Stimulated activated CD8-positive, alpha-beta memory T cell treated with anti-CD3 and anti-CD28 coated beads, Interleukin-15, amount 100 ng/mL, for 24 hours (primary cell): ENCODE measurements at regions not wholly inside any gene's neighbourhood (a gene's known extent, or its start where the extent isn't known, plus 50 kb on each side); places are given as distances from the start of the nearest gene placed in this dataset.
A peak's percentile ranks its signal among the peaks of the same experiment; 100 is the strongest.

ENCODE experiments used
- DNase-seq: peaks from one replicate; pipeline ENCODE4 v3.0.0-alpha.2; 2020; ENCODE audit warnings: low read depth

DNA sequence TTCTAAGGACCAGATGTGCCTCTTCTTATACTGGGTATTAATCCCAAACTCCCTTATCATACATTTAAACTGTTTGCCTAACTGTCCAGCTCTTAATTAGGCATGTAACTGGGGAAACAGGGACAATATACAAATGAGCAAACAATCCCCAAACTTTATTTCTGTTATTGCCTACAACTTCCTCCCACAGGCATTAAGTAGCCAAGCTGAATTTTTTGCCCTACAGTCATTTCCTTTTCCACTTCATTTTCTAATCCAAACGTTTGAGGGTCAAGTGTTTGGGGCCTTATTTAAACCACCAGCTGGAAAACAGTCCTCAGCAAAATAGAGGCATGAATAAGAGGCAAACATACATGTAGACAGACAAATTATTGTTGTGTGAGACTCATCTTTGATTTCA is 77.4 kb upstream of the CCL2 start:
- no peak for DNase-seq

DNA sequence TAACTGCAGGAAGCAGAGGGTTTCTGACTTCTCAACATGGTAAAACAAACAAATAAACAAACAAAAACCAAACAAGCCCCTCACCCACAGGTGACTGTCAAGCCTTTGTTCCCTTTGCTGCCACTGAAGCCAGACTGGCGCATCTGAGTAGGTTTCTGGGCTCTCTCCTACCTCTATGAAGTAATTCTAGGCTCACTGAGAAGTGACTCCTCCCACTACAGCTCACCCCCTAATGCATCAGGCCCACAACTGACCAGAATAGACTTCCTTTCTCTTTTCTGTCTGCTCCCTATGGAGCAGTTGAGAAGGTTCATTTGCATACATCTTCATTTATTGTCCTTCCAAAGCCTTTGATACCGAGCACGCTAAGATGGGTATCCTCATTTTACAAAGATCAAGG is 77.0 kb upstream of the CCL2 start:
- DNase-seq, result no peak

DNA sequence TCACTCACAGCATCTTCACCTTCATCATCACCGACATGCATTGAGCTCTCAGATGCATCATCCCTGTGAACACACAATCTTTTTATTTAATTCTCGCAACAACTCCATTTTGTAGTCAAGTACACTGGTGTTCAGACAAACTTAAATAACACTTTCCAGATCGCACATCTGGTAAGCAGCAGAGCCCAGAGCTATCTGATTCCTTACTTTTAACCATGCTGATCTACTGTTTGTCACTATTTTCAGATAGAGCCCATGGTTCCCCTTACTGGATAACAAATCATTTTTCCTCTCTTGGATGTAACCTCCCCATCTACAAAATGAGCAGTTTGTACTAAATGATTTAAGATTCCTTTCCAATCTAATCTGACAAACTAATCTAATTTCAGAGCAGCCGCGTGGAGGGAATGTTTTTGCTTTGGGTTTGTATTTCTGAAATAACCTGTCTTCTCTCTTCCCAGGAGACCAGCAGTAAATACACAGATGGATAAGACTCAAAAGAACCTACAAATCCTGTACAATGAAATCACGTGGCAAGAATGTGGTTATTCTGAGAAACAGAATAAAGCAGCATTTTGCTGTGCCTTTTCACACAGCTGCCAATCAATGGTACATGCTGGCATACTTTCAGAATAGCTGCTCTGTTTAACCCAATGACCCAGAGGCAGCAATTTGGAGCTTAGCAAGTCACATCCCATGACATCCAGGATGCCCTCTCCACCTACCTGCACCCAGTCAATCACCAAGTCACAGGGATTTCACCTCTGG is 72.9 kb upstream of the CCL2 start:
- no peak for DNase-seq

DNA sequence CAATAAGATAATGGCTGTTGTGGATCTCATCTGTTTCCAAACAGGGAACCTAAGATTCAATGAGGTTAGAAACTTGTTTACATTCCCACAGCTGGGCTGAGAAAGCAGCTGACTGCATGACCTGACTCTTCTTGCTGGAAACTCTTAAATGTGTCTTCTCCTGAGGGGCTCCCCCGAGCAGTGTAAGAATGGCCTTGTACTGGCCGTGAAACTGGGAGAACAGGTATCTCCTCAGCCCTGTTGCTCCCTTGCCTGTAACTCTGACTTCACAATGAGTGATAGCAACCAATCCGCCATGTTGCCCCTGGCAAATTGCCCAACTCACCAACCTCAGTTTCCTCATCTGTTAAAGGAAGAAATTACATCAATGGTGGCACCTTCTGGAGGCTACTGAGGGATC is 59.1 kb upstream of the CCL2 start:
- DNase-seq, result no peak

DNA sequence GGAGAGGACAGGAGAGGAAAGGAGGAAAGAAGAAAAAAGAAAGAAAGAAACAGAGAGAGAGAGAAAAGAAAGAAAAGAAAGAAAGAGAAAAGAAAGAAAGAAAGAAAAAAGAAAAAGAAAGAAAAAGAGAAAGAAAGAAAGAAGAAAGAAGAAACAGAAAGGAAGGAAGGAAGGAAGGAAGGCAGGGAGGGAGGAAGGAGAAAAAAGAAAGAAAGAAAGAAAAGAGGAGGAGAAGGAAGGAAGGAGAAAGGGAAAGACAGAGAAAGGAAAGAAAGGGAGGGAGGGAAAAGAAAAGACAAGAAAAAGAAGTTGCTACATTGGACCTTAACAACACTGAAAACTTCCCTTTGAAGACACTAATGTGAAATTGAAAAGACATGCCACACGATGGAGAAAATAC is 56.6 kb upstream of the CCL2 start:
- DNase-seq, result no peak

DNA sequence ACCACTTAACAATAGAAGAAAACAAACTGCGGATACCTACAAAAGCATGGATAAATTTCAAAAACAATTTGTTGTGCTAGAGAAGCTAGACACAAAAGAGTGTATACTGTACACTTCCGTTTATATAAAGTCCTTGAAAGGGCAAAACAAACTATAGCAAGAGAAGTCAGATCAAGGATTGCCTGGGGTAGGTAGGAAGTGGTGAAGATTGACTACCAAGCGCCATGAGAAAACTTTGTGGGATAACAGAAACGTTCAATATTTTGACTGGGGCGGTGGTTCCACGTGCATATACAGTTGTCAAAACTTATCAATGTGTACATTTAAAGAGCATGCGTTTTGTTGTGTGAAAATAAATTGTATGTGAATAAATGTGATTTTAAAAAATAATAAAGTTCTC is 55.6 kb upstream of the CCL2 start:
- no peak for DNase-seq

DNA sequence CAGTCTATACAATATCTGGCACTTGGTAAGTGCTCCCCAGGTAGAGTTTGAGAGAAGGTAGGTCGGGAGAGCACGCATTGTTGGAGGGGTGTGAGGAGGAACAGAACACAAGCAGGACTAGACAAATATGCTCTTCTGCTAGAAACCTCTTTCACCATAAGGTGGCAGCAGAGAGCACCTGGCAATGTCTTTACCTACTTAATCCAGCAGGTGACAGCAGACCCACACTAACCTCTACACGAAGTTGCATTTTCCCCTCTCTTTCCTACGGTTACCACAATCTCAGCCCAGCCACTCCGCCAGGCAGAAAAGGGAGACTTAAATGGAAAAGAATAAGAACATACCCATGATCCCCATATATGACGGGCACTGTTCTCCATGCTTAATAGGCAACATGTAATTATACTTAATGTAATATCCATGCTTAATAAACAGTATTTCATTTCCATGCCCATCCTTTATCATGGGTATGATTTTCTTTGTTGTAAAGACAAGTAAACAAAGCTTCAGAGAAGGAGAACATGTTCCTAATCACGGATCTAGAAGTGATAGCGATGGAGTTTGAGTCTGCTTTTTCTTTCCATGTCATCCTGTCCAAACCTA is 55.1 kb upstream of the CCL2 start:
- peak; percentile 21 for DNase-seq

DNA sequence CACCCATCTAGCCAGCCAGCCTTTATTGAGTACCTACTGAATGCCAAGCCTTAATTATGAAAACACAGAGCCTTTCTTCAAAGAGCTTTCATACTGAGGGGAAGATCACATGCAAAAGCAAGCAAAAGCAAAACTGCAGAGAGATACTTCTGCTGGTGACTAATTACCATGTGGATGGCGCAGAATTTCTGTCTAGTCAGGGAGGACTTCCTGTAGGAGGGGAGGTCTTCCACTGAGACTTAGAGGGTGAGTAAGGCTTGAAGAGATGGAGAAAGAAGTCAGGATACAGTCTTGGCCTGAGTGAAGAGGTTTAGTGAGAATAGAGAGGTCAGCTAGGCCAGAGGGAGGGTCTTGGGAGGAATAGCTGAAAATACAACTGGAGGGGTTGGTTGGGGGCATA is 53.9 kb upstream of the CCL2 start:
- no peak for DNase-seq

DNA sequence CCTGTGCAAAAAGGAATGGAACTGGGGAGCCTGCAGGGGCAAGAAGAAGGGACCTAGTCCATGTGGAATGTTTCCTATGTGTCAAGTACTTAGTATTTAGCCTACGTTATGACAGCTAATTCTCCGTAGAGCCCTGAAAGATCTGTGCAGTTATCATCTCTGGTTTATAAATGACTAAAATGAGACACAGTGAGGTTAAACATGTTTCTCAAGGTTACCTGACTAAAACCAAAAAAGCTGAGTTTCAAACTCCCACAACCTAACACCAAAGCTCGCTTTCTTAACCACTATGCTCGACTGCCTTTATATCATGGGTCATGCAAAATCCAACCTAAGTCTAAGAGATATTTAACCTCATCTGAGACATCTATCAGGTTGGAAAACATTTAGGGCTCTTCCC is 53.3 kb upstream of the CCL2 start:
- DNase-seq, result no peak

DNA sequence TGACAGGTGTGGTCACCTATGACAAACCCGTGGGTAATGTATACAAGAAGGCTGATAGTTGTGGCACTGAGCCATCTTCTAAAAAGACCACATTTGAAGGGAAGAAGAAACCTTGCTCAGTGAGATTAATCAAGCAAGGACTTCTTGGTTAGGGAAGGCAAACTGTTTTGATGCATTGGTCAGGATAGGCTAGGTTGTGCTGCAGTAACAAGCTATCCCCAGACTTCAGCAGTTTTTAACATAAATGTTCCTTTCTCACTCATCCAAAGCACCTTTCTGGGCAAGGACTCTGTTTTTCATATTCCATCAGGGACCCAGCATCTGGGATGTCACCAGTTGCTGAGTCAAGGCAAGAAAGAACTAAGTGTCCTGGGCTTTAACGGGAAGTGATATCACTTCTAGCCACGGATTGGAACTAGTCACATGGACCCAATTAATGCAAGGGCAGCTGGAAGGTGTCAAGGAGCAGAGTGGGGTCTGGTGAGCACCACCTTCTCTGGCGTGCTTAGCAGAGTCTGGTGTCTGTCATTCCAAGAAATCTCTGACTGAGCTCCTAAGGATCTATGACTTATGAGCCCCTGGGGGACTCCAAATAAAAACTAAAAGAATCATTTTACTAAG is 52.0 kb upstream of the CCL2 start:
- DNase-seq, result no peak

DNA sequence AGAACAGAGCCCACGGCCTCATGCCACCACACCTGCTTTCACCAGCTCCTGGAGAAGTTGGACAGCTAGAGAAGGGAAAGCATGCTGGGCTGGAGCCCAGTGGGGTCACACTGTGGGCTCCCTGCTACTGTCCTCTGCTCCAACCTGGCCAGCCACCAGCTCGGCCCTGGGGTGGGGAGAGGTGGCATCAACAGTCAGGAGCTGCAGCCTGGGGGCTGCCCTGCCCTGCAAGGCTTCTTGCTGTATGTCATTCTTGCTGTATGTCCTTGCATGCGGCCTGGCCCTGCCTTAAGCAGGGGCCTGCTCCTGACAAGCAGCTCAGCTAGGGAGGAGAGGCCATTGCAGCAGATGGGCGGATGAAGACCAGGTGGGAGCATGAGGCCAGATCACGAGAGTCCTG is 50.7 kb upstream of the CCL2 start:
- no peak for DNase-seq
